ENCODE measurements at regions not wholly inside any gene's neighbourhood (a gene's known extent, or its start where the extent isn't known, plus 50 kb on each side); places are given as distances from the start of the nearest gene placed in this dataset.
A peak's percentile ranks its signal among the peaks of the same experiment; 100 is the strongest.

- no peak for DNase-seq (ENCODE audit: low spot score)
- H3K27me3 ChIP-seq, result no peaks in the 10 kb centered on the region
- peak overlapping the region; percentile 6 for H2AFZ ChIP-seq (replicated peaks)
- no peaks in the 10 kb centered on the region for H3K9me3 ChIP-seq (ENCODE audit: low read depth)
- H3K4me3 ChIP-seq, result no peak overlapping the region
- no peaks in the 10 kb centered on the region for H3K79me2 ChIP-seq (ENCODE audit: low read depth)
- Mint-ChIP-seq H3K4me1 (peaks cover 12% of the 10 kb centered on the region), H3K36me3 (peaks cover 2% of the 10 kb centered on the region), H3K27ac (no peak overlapping the region), H3K4me3 (no peak overlapping the region), H3K9me3 (peaks cover 4% of the 10 kb centered on the region), H3K27me3 (ENCODE audit: insufficient read depth, low read depth) (no peaks in the 10 kb centered on the region)
- H3K9ac ChIP-seq, result no peak overlapping the region
- no peaks in the 10 kb centered on the region for H3F3A ChIP-seq (ENCODE audit: low read depth)
- no peak overlapping the region for H3K27ac ChIP-seq
- H4K20me1 ChIP-seq (ENCODE audit: low read depth), result no peaks in the 10 kb centered on the region
- TF ChIP-seq EZH2 (IDR thresholded peaks at IDR 0.05) (no peak), CTCF (IDR thresholded peaks at IDR 0.05) (no peak), EZH2phosphoT487 (IDR thresholded peaks at IDR 0.05) (no peak)
- H3K4me1 ChIP-seq, result peaks cover 6% of the 10 kb centered on the region
- H3K36me3 ChIP-seq, result no peaks in the 10 kb centered on the region
- H3K4me2 ChIP-seq, result no peak overlapping the region
Measured at GRCh38 chr6:97757575-97757974, 474.6 kb upstream of the MMS22L start.

GRCh38 chr6:97765461-97765860 is 482.4 kb upstream of the MMS22L start:
- H3K27ac Mint-ChIP-seq, result no peak overlapping the region
- Histone ChIP-seq H3K36me3 (no peaks in the 10 kb centered on the region), H3K27ac (no peak overlapping the region), H3K9me3 (ENCODE audit: low read depth) (no peaks in the 10 kb centered on the region), H3F3A (ENCODE audit: low read depth) (no peaks in the 10 kb centered on the region), H3K4me1 (no peaks in the 10 kb centered on the region), H4K20me1 (ENCODE audit: low read depth) (no peaks in the 10 kb centered on the region), H3K9ac (no peak overlapping the region), H3K4me3 (no peak overlapping the region), H3K4me2 (no peak overlapping the region), H3K27me3 (no peaks in the 10 kb centered on the region), H2AFZ (replicated peaks) (peak overlapping the region; percentile 5), H3K79me2 (ENCODE audit: low read depth) (no peaks in the 10 kb centered on the region)
- no peak for TF ChIP-seq EZH2phosphoT487 (IDR thresholded peaks at IDR 0.05)
- TF ChIP-seq EZH2 (IDR thresholded peaks at IDR 0.05), result no peak
- no peak for TF ChIP-seq CTCF (IDR thresholded peaks at IDR 0.05)
- no peaks in the 10 kb centered on the region for H3K36me3 Mint-ChIP-seq
- H3K27me3 Mint-ChIP-seq (ENCODE audit: insufficient read depth, low read depth), result no peaks in the 10 kb centered on the region
- DNase-seq (ENCODE audit: low spot score), result no peak
- H3K4me1 Mint-ChIP-seq, result peaks cover 10% of the 10 kb centered on the region
- peaks cover 5% of the 10 kb centered on the region for H3K9me3 Mint-ChIP-seq
- no peak overlapping the region for H3K4me3 Mint-ChIP-seq

- H3K4me3 Mint-ChIP-seq, result no peak overlapping the region
- H3K9me3 Mint-ChIP-seq, result peaks cover 9% of the 10 kb centered on the region
- Histone ChIP-seq H3K4me1 (no peaks in the 10 kb centered on the region), H3K9me3 (ENCODE audit: low read depth) (no peaks in the 10 kb centered on the region), H3K9ac (no peak overlapping the region), H3K4me2 (no peak overlapping the region), H4K20me1 (ENCODE audit: low read depth) (no peaks in the 10 kb centered on the region), H3K27ac (no peak overlapping the region), H3K36me3 (no peaks in the 10 kb centered on the region), H3K4me3 (no peak overlapping the region), H3K27me3 (no peaks in the 10 kb centered on the region), H2AFZ (replicated peaks) (peak overlapping the region; percentile 38), H3F3A (ENCODE audit: low read depth) (no peaks in the 10 kb centered on the region), H3K79me2 (ENCODE audit: low read depth) (no peaks in the 10 kb centered on the region)
- H3K27ac Mint-ChIP-seq, result no peak overlapping the region
- no peaks in the 10 kb centered on the region for H3K36me3 Mint-ChIP-seq
- TF ChIP-seq EZH2 (IDR thresholded peaks at IDR 0.05) (no peak), EZH2phosphoT487 (IDR thresholded peaks at IDR 0.05) (no peak), CTCF (IDR thresholded peaks at IDR 0.05) (no peak)
- peaks cover 2% of the 10 kb centered on the region for H3K27me3 Mint-ChIP-seq (ENCODE audit: insufficient read depth, low read depth)
- DNase-seq (ENCODE audit: low spot score), result no peak
- H3K4me1 Mint-ChIP-seq, result peaks cover 5% of the 10 kb centered on the region
Measured at GRCh38 chr6:97771372-97771771, 488.4 kb upstream of the MMS22L start.

Measured in neural progenitor cell (in vitro differentiated cells).